Smooth muscle cell (in vitro differentiated cells): ENCODE measurements at regions not wholly inside any gene's neighbourhood (a gene's known extent, or its start where the extent isn't known, plus 50 kb on each side); places are given as distances from the start of the nearest gene placed in this dataset.
"Not testable (repeated sequence)": the region's sequence is repeated elsewhere in the genome, so short reads cannot be mapped to it uniquely, and the experiment has no call there.

Source experiments
- DNase-seq: peaks from one replicate; lab custom pipeline; 2025; ENCODE audit not compliant: unreplicated experiment; lab: John Stamatoyannopoulos, UW
- H2AFZ ChIP-seq: fragments of 200-600 bp; sonication (generic); 2 replicates; pipeline ENCODE4 v1.6.0; 2016; ENCODE audit warnings: antibody characterized with exemption, low read depth, mild to moderate bottlenecking
- H3F3A ChIP-seq: fragments of 200-600 bp; sonication (generic); 2 replicates; pipeline ENCODE4 v1.6.0; 2017; ENCODE audit warnings: antibody characterized with exemption, low read depth
- H3K27ac ChIP-seq: fragments of 200-600 bp; sonication (generic); 2 replicates; pipeline ENCODE4 v1.5.1; 2016; ENCODE audit warnings: low read depth, mild to moderate bottlenecking
- H3K27me3 ChIP-seq: fragments of 200-600 bp; sonication (generic); 2 replicates; pipeline ENCODE4 v1.6.1; 2016; ENCODE audit warnings: low read depth, mild to moderate bottlenecking
- H3K36me3 ChIP-seq: fragments of 200-600 bp; sonication (generic); 2 replicates; pipeline ENCODE4 v1.5.1; 2016; ENCODE audit warnings: low read depth
- H3K4me1 ChIP-seq: fragments of 200-600 bp; sonication (generic); 2 replicates; pipeline ENCODE4 v1.5.1; 2016; ENCODE audit warnings: low read depth
- H3K4me2 ChIP-seq: fragments of 200-600 bp; sonication (generic); 2 replicates; pipeline ENCODE4 v1.6.0; 2016; ENCODE audit warnings: mild to moderate bottlenecking
- H3K4me3 ChIP-seq: fragments of 200-600 bp; sonication (generic); 2 replicates; pipeline ENCODE4 v1.5.1; 2016; ENCODE audit warnings: mild to moderate bottlenecking
- H3K79me2 ChIP-seq: fragments of 200-600 bp; sonication (generic); 2 replicates; pipeline ENCODE4 v1.6.0; 2016; ENCODE audit warnings: low read depth, mild to moderate bottlenecking
- H3K9ac ChIP-seq: fragments of 200-600 bp; sonication (generic); 2 replicates; pipeline ENCODE4 v1.6.0; 2016; ENCODE audit warnings: low read depth
- H3K9me3 ChIP-seq: fragments of 200-600 bp; sonication (generic); replicated peaks from 2 replicates; pipeline ENCODE4 v1.5.1; 2016; ENCODE audit warnings: low read depth
- H4K20me1 ChIP-seq: fragments of 200-600 bp; sonication (generic); 2 replicates; pipeline ENCODE4 v1.6.0; 2016; ENCODE audit warnings: low read depth
- whole genome bisulfite sequencing: methylation state at CpG from one replicate; pipeline ENCODE4 v1.1.7; 2016; ENCODE audit warnings: low lambda C conversion rate; 5-methylcytosine and 5-hydroxymethylcytosine counted together
- TF ChIP-seq, protein P1 (sequence below): fragments of 200-600 bp; sonication (generic); IDR thresholded peaks from 2 replicates; pipeline ENCODE4 v1.5.1; 2017; ENCODE audit warnings: borderline replicate concordance, mild to moderate bottlenecking, antibody characterized with exemption; ENCODE audit not compliant: insufficient read depth, poor library complexity, severe bottlenecking

DNA sequence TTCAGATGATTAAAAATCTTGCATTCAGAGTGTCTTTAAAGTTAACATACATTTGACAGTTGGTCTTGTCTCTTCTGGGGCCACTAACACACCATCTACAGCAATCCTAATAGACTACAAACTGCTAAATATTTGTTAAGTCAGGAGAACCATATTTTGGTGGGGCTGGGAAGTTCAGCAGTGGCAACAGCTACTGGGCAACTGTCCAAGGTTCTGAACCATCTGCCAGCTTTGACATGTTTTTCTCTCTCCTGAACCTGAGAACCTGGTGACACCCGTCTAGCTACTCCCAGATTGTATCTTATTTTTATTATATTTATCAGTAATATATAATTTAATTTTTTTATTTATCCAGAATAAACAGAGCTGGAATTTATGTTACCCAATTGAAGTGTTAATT is 199.0 kb upstream of the DPYD start:
- WGBS = 43% methylated on average over 1 of the region's 1 CpG

DNA sequence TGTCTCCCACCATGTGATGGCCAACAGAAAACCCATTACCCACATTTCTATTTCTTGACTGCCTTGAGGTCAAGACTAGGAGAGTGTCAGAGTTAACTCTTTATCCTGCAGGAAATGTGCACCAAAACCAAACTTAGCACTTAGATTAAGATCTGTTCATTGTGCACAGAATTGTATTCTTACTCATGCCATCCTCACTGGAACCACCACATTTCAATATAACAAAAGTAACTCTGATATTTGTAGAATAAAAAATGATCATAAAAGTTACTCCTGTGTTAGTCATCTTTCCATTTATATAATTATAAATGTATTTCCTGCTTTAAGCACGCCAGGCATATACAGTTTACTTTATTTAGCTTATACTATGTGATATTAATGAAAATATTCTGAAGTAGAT is 193.0 kb upstream of the DPYD start:
- no peak overlapping the region for H3K9ac ChIP-seq
- H4K20me1 ChIP-seq = no peaks in the 10 kb centered on the region
- no peak overlapping the region for H3K4me3 ChIP-seq
- H2AFZ ChIP-seq = no peak overlapping the region
- TF ChIP-seq, protein P1, sequence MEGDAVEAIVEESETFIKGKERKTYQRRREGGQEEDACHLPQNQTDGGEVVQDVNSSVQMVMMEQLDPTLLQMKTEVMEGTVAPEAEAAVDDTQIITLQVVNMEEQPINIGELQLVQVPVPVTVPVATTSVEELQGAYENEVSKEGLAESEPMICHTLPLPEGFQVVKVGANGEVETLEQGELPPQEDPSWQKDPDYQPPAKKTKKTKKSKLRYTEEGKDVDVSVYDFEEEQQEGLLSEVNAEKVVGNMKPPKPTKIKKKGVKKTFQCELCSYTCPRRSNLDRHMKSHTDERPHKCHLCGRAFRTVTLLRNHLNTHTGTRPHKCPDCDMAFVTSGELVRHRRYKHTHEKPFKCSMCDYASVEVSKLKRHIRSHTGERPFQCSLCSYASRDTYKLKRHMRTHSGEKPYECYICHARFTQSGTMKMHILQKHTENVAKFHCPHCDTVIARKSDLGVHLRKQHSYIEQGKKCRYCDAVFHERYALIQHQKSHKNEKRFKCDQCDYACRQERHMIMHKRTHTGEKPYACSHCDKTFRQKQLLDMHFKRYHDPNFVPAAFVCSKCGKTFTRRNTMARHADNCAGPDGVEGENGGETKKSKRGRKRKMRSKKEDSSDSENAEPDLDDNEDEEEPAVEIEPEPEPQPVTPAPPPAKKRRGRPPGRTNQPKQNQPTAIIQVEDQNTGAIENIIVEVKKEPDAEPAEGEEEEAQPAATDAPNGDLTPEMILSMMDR = no peak
- no peaks in the 10 kb centered on the region for H3K9me3 ChIP-seq
- H3K4me2 ChIP-seq = no peak overlapping the region
- no peak for DNase-seq
- H3K27me3 ChIP-seq = no peaks in the 10 kb centered on the region
- H3K4me1 ChIP-seq = no peaks in the 10 kb centered on the region
- H3K36me3 ChIP-seq = no peaks in the 10 kb centered on the region
- 96% methylated on average over 1 of the region's 1 CpG for WGBS
- no peak overlapping the region for H3K27ac ChIP-seq
- H3F3A ChIP-seq = no peaks in the 10 kb centered on the region
- H3K79me2 ChIP-seq = no peaks in the 10 kb centered on the region

More for the DNA sequence above, 199.0 kb upstream of the DPYD start:
- no peak overlapping the region for H3K4me2 ChIP-seq
- no peak overlapping the region for H3K27ac ChIP-seq
- TF ChIP-seq, protein P1 = no peak
- no peaks in the 10 kb centered on the region for H3K9me3 ChIP-seq
- no peaks in the 10 kb centered on the region for H3K27me3 ChIP-seq
- H3K4me1 ChIP-seq = no peaks in the 10 kb centered on the region
- no peak overlapping the region for H3K4me3 ChIP-seq
- H2AFZ ChIP-seq = no peak overlapping the region
- no peak overlapping the region for H3K9ac ChIP-seq
- no peaks in the 10 kb centered on the region for H4K20me1 ChIP-seq
- no peaks in the 10 kb centered on the region for H3K36me3 ChIP-seq
- H3F3A ChIP-seq = no peaks in the 10 kb centered on the region
- H3K79me2 ChIP-seq = no peaks in the 10 kb centered on the region
- DNase-seq = no peak

DNA sequence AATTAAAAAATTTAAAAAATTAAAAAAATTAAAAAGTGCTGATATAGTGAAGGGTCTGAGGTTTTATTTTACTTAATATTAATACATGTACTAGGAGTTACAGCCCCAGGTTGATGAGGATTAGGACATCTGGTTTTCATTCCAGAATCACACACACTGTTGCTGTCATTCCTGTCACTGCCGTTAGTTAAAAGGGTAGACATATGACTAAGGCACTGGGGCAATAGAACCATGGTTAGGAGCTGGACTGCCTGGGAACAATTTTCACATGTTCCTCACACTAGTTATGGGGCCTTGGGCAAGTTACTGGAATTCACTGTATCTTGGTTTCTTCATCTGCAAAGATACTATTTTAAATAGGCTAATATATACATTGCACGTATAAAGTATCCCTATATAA is 191.8 kb upstream of the DPYD start:
- Histone ChIP-seq H3K4me2 (no peak overlapping the region), H3K36me3 (peaks cover 3% of the 10 kb centered on the region), H2AFZ (no peak overlapping the region), H3K4me3 (no peak overlapping the region), H3K9ac (no peak overlapping the region), H4K20me1 (no peaks in the 10 kb centered on the region), H3K4me1 (no peaks in the 10 kb centered on the region), H3K79me2 (no peaks in the 10 kb centered on the region), H3K9me3 (peaks cover 4% of the 10 kb centered on the region), H3K27me3 (no peaks in the 10 kb centered on the region), H3K27ac (no peak overlapping the region), H3F3A (no peaks in the 10 kb centered on the region)
- no peak for DNase-seq
- TF ChIP-seq, protein P1 = no peak
- WGBS = 73% methylated on average over 2 of the region's 2 CpGs

DNA sequence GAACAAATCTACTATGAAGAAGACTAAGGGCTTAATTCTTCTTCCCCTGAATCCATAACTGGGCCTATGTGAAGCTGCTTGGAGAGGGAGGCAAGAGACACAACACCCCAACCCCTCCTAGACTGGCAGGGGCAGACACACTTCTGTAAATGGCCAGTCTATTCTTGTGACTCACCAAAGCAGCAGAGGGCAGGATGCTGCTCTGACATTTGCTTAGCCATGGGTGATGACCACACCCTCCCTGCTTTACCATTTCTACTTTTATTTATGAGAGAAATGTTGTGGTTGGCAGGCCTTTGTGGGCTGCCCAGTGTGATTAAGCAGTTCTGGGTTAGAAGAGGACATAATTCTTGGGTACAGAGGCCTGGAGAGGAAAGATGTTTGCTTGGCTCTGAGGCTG is 189.8 kb upstream of the DPYD start:
- H3K9me3 ChIP-seq = peaks cover 11% of the 10 kb centered on the region
- H3K4me3 ChIP-seq = no peak overlapping the region
- H3K79me2 ChIP-seq = no peaks in the 10 kb centered on the region
- H4K20me1 ChIP-seq = no peaks in the 10 kb centered on the region
- no peaks in the 10 kb centered on the region for H3K27me3 ChIP-seq
- H3K4me1 ChIP-seq = no peaks in the 10 kb centered on the region
- DNase-seq = no peak
- no peak overlapping the region for H3K9ac ChIP-seq
- no peak overlapping the region for H3K4me2 ChIP-seq
- TF ChIP-seq, protein P1 = no peak
- H3K27ac ChIP-seq = no peak overlapping the region
- H2AFZ ChIP-seq = no peak overlapping the region
- no peaks in the 10 kb centered on the region for H3F3A ChIP-seq
- peaks cover 12% of the 10 kb centered on the region for H3K36me3 ChIP-seq

DNA sequence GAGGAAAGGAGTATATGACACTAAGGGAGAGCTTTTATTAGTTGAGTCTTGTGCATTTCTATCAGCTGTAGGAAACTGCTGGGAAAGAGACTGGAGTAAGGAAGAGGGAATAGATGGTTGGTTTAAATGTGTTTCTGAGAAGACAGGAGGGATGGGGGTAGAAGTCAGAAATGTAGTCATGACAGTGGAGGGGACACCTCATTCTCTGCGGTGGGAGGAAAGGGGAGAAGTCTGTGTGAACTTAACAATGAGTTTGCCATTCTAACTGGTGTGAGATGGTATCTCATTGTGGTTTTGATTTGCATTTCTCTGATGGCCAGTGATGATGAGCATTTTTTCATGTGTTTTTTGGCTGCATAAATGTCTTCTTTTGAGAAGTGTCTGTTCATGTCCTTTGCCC is 187.5 kb upstream of the DPYD start:
- H3K4me3 ChIP-seq, DNase-seq, H3K27ac ChIP-seq, H3K9ac ChIP-seq, H4K20me1 ChIP-seq, H3K4me1 ChIP-seq, H3K79me2 ChIP-seq, H3K4me2 ChIP-seq, H2AFZ ChIP-seq, H3F3A ChIP-seq, H3K27me3 ChIP-seq: not testable (repeated sequence)
- peaks cover 11% of the 10 kb centered on the region for H3K9me3 ChIP-seq
- WGBS = 95% methylated on average over 1 of the region's 1 CpG
- peaks cover 12% of the 10 kb centered on the region for H3K36me3 ChIP-seq
